SHP77 treated with DMSO at 0.1 percent for 48 hours (cell line): ENCODE measurements at regions not wholly inside any gene's neighbourhood (a gene's known extent, or its start where the extent isn't known, plus 50 kb on each side); places are given as distances from the start of the nearest gene placed in this dataset.

Experiments
- DNase-seq: peaks from one replicate; lab custom pipeline; 2025; lab: John Stamatoyannopoulos, UW

DNA sequence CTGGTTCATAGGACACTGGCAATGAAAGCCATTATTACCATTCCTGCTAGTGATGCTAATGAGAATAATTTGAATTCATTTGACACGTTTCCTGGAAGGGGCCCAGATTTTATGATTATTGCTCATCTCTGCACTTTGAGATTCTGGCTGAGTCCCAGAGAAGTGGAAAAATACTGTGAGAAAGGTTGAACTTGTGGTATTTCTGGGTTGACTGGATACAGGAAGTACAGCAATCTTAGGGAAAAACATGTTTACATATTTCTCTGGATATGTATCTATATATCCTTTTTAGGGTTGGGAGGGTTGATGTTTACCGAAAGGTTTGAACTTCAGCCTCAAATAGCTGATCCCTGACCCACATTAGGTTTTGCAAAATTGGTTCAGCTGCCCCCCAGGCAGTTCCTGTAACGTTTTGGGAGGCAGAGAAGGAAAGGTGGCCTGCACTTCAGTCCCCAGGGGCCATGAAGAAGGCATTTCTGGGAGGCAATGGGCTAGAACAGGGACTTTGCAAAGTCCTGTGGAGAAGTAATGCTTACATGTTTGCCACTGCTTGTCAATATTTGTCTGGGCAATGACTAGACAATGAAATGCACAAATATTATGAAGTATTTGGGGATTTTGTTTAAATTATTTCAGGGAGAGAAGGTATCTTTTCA lies 253.7 kb upstream of the PITRM1 start:
- no peak for DNase-seq

DNA sequence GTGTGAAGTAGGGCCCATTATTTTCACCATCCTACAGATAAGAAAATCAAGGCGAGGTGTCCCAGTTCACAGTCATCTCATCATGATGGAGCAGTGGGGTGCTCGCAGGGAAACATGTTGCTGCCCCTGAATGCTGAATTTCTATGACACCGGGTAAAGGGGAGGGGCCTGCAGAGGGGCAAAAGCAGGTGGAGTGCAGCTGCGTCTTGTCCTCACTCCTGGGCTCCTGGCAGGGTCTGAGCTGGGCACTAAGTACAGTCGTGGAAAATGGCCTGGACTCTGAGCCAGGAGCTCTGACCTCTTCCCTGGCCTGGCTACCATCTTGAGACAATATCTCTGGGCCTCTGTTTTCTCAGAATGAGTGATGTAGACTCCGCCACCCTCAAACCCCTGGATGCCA lies 253.1 kb upstream of the PITRM1 start:
- no peak for DNase-seq

DNA sequence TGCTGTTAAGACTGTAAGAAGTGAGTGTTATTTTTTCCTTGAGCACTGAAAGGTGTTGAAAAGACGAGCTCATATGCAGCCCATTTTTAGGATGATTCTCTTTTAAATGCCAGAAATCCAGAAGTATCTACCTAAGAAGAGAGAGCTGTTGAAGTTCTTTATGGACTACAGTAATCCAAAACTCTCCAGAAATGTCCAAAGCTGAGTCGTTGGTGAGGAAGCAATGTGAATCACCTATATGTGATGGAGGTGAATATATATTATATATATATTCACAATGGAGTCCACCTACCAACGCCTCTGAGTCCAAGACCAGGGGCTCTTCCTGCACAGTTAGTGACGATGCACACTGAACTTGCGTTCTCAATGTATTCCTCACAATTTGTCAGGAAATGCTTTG lies 252.7 kb upstream of the PITRM1 start:
- DNase-seq, result no peak

GRCh38 chr10:3424111-3424851 lies 251.7 kb upstream of the PITRM1 start:
- no peak for DNase-seq

GRCh38 chr10:3423384-3423783 lies 250.8 kb upstream of the PITRM1 start:
- DNase-seq, result no peak

GRCh38 chr10:3422282-3422681 lies 249.7 kb upstream of the PITRM1 start:
- DNase-seq, result no peak

DNA sequence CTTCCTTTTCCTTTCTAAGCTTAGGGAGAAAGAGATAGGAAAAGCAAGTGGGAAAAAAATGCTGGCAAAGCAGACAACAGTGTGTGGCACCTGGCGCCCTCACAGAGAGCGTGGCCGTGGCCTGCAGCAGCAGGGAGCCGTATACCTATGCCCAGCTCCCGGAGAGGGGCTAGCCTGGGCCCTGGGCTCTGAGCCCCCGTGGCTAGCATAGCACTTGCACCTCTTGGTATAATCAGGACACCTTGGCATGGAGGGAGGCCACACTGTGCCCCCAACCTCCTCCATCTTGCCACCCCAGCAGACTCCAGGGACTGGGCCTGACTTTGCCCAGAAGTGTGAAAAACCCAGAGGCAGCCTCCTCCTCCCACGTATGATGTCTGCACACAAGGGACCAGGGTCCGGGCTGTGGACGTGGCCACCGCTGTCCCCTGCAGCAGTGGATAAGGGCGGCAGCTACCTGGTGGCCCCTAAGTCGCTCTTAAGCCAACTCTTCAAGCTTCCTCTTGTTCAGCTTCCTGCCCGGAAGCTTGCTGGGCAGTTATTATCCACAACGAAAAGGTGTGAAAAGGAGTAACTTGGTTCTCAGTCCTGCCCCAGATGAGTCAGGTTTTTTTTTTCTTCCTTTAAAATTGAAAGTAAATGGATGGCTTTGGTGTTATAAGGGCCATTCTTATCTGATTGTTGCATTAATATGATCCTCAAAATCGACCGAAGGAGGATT lies 249.1 kb upstream of the PITRM1 start:
- DNase-seq, result no peak

- no peak for DNase-seq
These were observed 248.2 kb upstream of the PITRM1 start for GRCh38 chr10:3420527-3421469.

- DNase-seq, result no peak
These were observed 247.3 kb upstream of the PITRM1 start for GRCh38 chr10:3419719-3420495.

DNA sequence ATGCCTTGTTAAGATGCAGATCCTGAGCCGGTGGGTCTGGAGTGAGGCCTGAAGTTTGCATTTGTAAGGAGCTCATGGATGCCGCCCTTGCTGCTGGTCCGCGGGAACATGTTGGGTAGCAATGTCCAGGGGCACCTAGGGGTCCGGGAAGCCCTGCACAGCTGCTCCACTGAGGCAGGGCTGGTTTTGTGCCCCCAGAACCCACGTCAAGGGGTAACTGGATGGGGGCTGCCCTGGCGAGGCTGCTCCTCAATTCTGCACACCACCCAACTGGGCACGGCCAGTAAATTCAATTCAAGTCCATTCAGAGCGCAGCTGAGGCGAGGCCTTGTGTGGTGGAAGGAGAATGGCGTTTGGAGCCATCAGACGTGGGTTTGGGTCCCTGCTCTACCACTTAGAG lies 246.3 kb upstream of the PITRM1 start:
- no peak for DNase-seq

GRCh38 chr10:3418041-3418754 lies 245.6 kb upstream of the PITRM1 start:
- no peak for DNase-seq

GRCh38 chr10:3417096-3417495 lies 244.5 kb upstream of the PITRM1 start:
- DNase-seq, result no peak

DNA sequence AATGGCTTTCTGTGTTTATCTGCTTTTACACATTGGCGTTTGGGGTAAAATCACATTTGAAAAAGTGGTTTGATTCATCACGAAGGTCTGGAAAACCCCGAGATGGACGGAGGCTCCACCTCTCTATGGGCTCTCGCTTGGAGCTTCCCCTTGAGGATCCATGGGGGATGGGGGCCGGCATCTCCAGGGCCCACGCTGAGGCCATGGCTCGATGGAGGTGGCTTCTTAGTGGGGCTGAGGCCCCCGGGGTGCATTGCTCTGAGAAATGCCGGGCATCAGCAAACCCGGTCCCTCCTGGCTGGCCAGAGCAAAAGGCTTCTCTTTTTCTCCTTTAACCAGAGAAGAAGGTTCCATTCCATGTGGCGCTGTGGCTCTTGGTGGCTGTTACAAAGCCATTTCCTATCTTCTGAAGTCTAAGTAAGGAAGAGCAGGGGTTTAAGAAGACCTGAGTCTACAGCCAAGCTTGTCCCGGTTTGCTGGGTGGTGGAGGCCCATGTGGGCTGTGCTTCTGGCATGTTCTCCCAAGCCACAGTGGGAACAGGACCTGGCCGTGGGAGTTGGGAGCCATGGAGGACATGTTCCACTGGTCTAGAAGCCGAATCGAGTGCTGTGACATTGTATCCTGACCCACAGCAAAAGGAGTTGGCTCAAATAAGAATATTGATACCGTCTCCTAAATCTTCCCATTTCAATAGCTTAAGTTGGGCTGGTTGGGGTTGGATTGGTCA lies 243.5 kb upstream of the PITRM1 start:
- no peak for DNase-seq

- no peak for DNase-seq
These were observed 242.6 kb upstream of the PITRM1 start for GRCh38 chr10:3415038-3415736.

DNA sequence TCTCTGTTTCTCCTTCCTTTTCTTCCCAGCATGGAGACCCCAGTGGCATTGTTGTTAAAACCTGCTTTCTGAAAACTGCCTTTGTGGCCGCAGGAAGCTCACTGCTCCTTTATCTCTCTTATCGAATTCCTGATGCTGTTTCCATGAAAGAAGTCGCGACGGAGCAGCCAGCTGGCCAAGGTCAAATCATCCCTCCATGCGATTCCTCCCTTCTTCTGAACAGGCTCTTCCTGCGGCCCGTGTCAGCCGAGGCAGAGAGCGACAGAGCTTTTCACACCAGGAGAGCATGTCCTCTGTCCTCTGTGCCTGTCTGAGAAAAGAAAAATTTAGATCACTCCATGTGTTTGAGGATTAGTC lies 242.1 kb upstream of the PITRM1 start:
- no peak for DNase-seq

- DNase-seq, result no peak
These were observed 241.5 kb upstream of the PITRM1 start for GRCh38 chr10:3413937-3414666.

- DNase-seq, result no peak
These were observed 240.1 kb upstream of the PITRM1 start for GRCh38 chr10:3412646-3413045.

DNA sequence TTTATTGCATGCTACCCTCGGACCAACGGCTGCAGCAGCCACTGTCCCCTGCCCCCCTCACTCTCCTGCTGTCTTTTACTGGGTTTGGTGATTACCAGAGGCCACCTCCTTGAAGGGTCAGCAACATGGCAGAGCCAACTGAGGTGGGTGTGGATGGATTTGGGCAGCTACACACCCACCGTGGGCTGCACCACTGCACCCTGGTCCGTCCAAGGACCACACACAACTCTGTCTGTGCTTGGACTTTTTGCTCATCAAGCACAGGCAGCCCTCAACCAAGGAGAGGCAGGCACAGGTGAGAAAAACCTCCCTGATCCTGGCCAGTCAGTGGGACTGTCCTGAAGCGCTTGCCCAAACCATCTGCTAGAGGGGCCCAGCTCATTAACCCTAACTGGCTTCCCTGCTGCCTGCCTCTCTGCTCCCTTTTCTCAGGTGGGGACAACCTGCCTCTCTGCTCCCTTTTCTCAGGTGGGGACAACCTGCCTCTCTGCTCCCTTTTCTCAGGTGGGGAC lies 239.5 kb upstream of the PITRM1 start:
- no peak for DNase-seq
